ENCODE measurements at regions not wholly inside any gene's neighbourhood (a gene's known extent, or its start where the extent isn't known, plus 50 kb on each side); places are given as distances from the start of the nearest gene placed in this dataset.

GRCh38 chr2:175535631-175536030, 354.1 kb upstream of the ATP5MC3 start:
- H3K4me1 Mint-ChIP-seq, result no peaks in the 10 kb centered on the region
- no peaks in the 10 kb centered on the region for H3K27me3 Mint-ChIP-seq
- H3K9me3 Mint-ChIP-seq, result peaks cover 8% of the 10 kb centered on the region
- DNase-seq (no peak), ATAC-seq (no peak)
- H3K36me3 Mint-ChIP-seq (ENCODE audit: low read depth), result no peaks in the 10 kb centered on the region
- H3K27ac Mint-ChIP-seq, result no peak overlapping the region
- H3K4me3 Mint-ChIP-seq, result no peak overlapping the region

- no peaks in the 10 kb centered on the region for H3K9me3 Mint-ChIP-seq
- no peaks in the 10 kb centered on the region for H3K36me3 Mint-ChIP-seq (ENCODE audit: low read depth)
- ATAC-seq (no peak), DNase-seq (no peak)
- H3K27me3 Mint-ChIP-seq, result peaks cover 4% of the 10 kb centered on the region
- H3K27ac Mint-ChIP-seq, result no peak overlapping the region
- no peaks in the 10 kb centered on the region for H3K4me1 Mint-ChIP-seq
- no peak overlapping the region for H3K4me3 Mint-ChIP-seq
Observed at GRCh38 chr2:175525975-175526374, 344.5 kb upstream of the ATP5MC3 start.

GRCh38 chr2:175523001-175523400, 341.5 kb upstream of the ATP5MC3 start:
- Mint-ChIP-seq H3K27me3 (peaks cover under 1% of the 10 kb centered on the region), H3K27ac (no peak overlapping the region), H3K4me3 (no peak overlapping the region), H3K9me3 (peaks cover 6% of the 10 kb centered on the region), H3K36me3 (ENCODE audit: low read depth) (no peaks in the 10 kb centered on the region), H3K4me1 (no peaks in the 10 kb centered on the region)
- DNase-seq (no peak), ATAC-seq (no peak)

GRCh38 chr2:175518206-175518605, 336.7 kb upstream of the ATP5MC3 start:
- Mint-ChIP-seq H3K27me3 (no peaks in the 10 kb centered on the region), H3K4me1 (no peaks in the 10 kb centered on the region), H3K4me3 (no peak overlapping the region), H3K27ac (no peak overlapping the region), H3K9me3 (peaks cover 8% of the 10 kb centered on the region), H3K36me3 (ENCODE audit: low read depth) (no peaks in the 10 kb centered on the region)
- ATAC-seq (no peak), DNase-seq (no peak)

- Mint-ChIP-seq H3K27me3 (no peaks in the 10 kb centered on the region), H3K27ac (no peak overlapping the region), H3K4me3 (no peak overlapping the region), H3K9me3 (peaks cover 8% of the 10 kb centered on the region), H3K4me1 (no peaks in the 10 kb centered on the region), H3K36me3 (ENCODE audit: low read depth) (no peaks in the 10 kb centered on the region)
- no peak for DNase-seq
- no peak for ATAC-seq
Observed at GRCh38 chr2:175516555-175516954, 335.0 kb upstream of the ATP5MC3 start.

GRCh38 chr2:175500255-175500654, 318.7 kb upstream of the ATP5MC3 start:
- Mint-ChIP-seq H3K27ac (no peak overlapping the region), H3K36me3 (ENCODE audit: low read depth) (no peaks in the 10 kb centered on the region), H3K9me3 (peaks cover 30% of the 10 kb centered on the region), H3K4me1 (no peaks in the 10 kb centered on the region), H3K4me3 (no peak overlapping the region), H3K27me3 (peaks cover 9% of the 10 kb centered on the region)
- ATAC-seq (no peak), DNase-seq (no peak)

- no peak for DNase-seq
Observed at GRCh38 chr2:175490360-175490791, 308.9 kb upstream of the ATP5MC3 start.

GRCh38 chr2:175478096-175478768, 296.7 kb upstream of the ATP5MC3 start:
- H3K36me3 Mint-ChIP-seq (ENCODE audit: low read depth), result no peaks in the 10 kb centered on the region
- DNase-seq (no peak), ATAC-seq (no peak)
- no peaks in the 10 kb centered on the region for H3K27me3 Mint-ChIP-seq
- H3K27ac Mint-ChIP-seq, result no peak overlapping the region
- H3K9me3 Mint-ChIP-seq, result no peaks in the 10 kb centered on the region
- no peaks in the 10 kb centered on the region for H3K4me1 Mint-ChIP-seq
- H3K4me3 Mint-ChIP-seq, result no peak overlapping the region

More at GRCh38 chr2:175490360-175490791, 308.9 kb upstream of the ATP5MC3 start:
- Mint-ChIP-seq H3K9me3 (peaks cover 7% of the 10 kb centered on the region), H3K27ac (no peak overlapping the region), H3K4me1 (no peaks in the 10 kb centered on the region), H3K4me3 (no peak overlapping the region), H3K27me3 (no peaks in the 10 kb centered on the region), H3K36me3 (ENCODE audit: low read depth) (no peaks in the 10 kb centered on the region)
- ATAC-seq, result no peak

- ATAC-seq, result no peak
- H3K36me3 Mint-ChIP-seq (ENCODE audit: low read depth), result no peaks in the 10 kb centered on the region
- no peak overlapping the region for H3K27ac Mint-ChIP-seq
- no peaks in the 10 kb centered on the region for H3K27me3 Mint-ChIP-seq
- no peak for DNase-seq
- H3K4me1 Mint-ChIP-seq, result no peaks in the 10 kb centered on the region
- no peak overlapping the region for H3K4me3 Mint-ChIP-seq
- H3K9me3 Mint-ChIP-seq, result peaks cover 6% of the 10 kb centered on the region
Observed at GRCh38 chr2:175476948-175477347, 295.4 kb upstream of the ATP5MC3 start.

GRCh38 chr2:175476374-175476773, 294.9 kb upstream of the ATP5MC3 start:
- H3K27ac Mint-ChIP-seq, result no peak overlapping the region
- ATAC-seq, result no peak
- no peaks in the 10 kb centered on the region for H3K36me3 Mint-ChIP-seq (ENCODE audit: low read depth)
- DNase-seq, result no peak
- H3K4me1 Mint-ChIP-seq, result no peaks in the 10 kb centered on the region
- H3K4me3 Mint-ChIP-seq, result no peak overlapping the region
- peaks cover 6% of the 10 kb centered on the region for H3K9me3 Mint-ChIP-seq
- no peaks in the 10 kb centered on the region for H3K27me3 Mint-ChIP-seq

GRCh38 chr2:175475130-175475529, 293.6 kb upstream of the ATP5MC3 start:
- no peak for ATAC-seq
- Mint-ChIP-seq H3K27me3 (no peaks in the 10 kb centered on the region), H3K36me3 (ENCODE audit: low read depth) (no peaks in the 10 kb centered on the region)

GRCh38 chr2:175468431-175469098, 287.1 kb upstream of the ATP5MC3 start:
- Mint-ChIP-seq H3K27ac (no peak overlapping the region), H3K27me3 (no peaks in the 10 kb centered on the region), H3K9me3 (peaks cover 6% of the 10 kb centered on the region), H3K4me1 (no peaks in the 10 kb centered on the region), H3K4me3 (no peak overlapping the region), H3K36me3 (ENCODE audit: low read depth) (no peaks in the 10 kb centered on the region)
- DNase-seq (no peak), ATAC-seq (no peak)

More at GRCh38 chr2:175475130-175475529, 293.6 kb upstream of the ATP5MC3 start:
- Mint-ChIP-seq H3K4me1 (no peaks in the 10 kb centered on the region), H3K4me3 (no peak overlapping the region), H3K9me3 (peaks cover 6% of the 10 kb centered on the region), H3K27ac (no peak overlapping the region)
- DNase-seq, result no peak

- H3K36me3 Mint-ChIP-seq (ENCODE audit: low read depth), result no peaks in the 10 kb centered on the region
- no peak overlapping the region for H3K4me3 Mint-ChIP-seq
- H3K9me3 Mint-ChIP-seq, result peaks cover under 1% of the 10 kb centered on the region
- peaks cover under 1% of the 10 kb centered on the region for H3K27me3 Mint-ChIP-seq
- no peak for DNase-seq
- no peaks in the 10 kb centered on the region for H3K4me1 Mint-ChIP-seq
- no peak overlapping the region for H3K27ac Mint-ChIP-seq
- ATAC-seq, result no peak
Observed at GRCh38 chr2:175465101-175465500, 283.6 kb upstream of the ATP5MC3 start.

GRCh38 chr2:175464311-175464670, 282.8 kb upstream of the ATP5MC3 start:
- Mint-ChIP-seq H3K4me1 (no peaks in the 10 kb centered on the region), H3K9me3 (peaks cover 7% of the 10 kb centered on the region), H3K27ac (no peak overlapping the region), H3K27me3 (peaks cover 6% of the 10 kb centered on the region), H3K36me3 (ENCODE audit: low read depth) (no peaks in the 10 kb centered on the region), H3K4me3 (no peak overlapping the region)
- ATAC-seq, result no peak
- no peak for DNase-seq

- ATAC-seq, result no peak
- no peaks in the 10 kb centered on the region for H3K36me3 Mint-ChIP-seq (ENCODE audit: low read depth)
Observed at GRCh38 chr2:175463589-175464310, 282.2 kb upstream of the ATP5MC3 start.

More at GRCh38 chr2:175463589-175464310, 282.2 kb upstream of the ATP5MC3 start:
- Mint-ChIP-seq H3K4me3 (no peak overlapping the region), H3K27ac (no peak overlapping the region), H3K27me3 (peaks cover 6% of the 10 kb centered on the region), H3K4me1 (no peaks in the 10 kb centered on the region), H3K9me3 (peaks cover 7% of the 10 kb centered on the region)
- DNase-seq, result no peak
